ENCODE measurements at regions not wholly inside any gene's neighbourhood (a gene's known extent, or its start where the extent isn't known, plus 50 kb on each side); places are given as distances from the start of the nearest gene placed in this dataset.
"Not testable (repeated sequence)": the region's sequence is repeated elsewhere in the genome, so short reads cannot be mapped to it uniquely, and the experiment has no call there.

DNA sequence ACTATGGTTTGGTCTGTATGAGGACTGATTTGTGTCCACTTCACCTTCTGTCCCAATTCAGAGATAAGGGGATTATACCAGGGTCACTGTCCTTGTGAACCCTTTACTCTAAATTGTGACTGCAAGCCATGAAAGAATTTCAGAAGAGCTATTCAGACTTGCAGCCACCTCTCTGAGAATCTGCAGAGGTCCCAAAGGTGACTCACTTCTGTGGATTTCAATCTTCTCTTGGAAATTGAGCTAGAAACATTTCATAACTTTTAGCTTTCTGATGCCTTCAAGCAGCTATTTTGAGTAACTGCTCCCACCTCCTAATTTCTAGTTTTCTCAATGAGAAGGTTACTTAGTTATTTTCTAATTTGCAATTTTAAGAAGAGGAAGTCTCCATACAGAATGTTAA, 1242.4 kb upstream of the ACVR2A start:
- DNase-seq (ENCODE audit: low read depth in 3 of 3), result no peak

DNA sequence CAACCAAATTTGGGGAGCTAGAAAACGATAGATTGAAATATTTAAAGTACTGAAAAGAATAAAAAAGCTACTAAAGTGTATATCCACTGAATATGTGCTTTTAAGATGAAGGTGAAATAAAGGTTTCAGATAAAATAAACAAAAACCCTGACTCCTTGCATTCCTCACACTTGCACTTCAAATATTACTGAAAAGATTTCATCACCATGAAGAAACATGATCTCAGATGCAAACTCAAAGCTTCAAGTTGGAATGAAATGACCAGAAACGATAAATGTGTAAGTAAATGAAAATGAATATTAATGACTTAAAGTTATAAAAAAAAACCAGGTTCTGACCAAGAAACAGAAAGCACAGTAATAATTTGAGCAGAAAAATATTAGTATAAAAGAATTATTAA, 1246.0 kb upstream of the ACVR2A start:
- no peak for DNase-seq (ENCODE audit: low read depth in 3 of 3)

DNA sequence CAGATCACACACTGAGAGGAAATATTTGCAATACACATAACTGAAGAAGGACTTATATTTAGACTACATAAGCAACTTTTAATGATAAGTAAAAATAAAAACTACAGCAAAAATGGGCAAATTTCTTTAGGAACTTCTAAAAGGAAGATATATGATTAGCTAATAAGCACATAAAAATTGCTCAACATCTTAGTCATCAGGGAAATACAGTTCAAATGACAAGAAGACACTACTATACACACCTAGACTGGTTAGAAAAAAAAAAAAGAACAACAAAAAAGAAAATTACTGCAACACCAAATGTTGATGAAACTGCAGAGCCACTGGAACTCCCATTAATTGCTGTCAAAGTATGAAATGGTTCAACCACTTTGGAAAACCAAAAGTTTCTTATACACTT, 1247.5 kb upstream of the ACVR2A start:
- DNase-seq (ENCODE audit: low read depth in 3 of 3), result no peak

DNA sequence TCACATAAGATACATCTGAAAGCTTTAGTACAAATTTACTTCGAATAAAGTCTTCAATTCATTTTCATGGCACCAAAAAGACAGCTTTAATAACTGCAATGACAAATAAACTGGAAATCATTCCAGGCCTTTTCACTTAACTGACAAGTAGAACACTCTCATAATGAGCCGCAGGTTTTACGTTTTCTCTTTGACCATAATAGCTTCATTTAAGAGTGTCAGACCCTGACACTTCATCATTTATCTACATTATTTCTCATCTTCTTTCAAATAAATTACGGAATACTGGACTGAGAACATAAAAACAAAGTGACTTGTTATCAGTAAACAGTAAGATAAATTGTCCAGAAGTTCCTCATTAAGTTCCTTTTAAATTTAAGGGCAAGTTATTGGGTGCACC, 1252.9 kb upstream of the ACVR2A start:
- DNase-seq (ENCODE audit: low read depth in 3 of 3), result no peak

DNA sequence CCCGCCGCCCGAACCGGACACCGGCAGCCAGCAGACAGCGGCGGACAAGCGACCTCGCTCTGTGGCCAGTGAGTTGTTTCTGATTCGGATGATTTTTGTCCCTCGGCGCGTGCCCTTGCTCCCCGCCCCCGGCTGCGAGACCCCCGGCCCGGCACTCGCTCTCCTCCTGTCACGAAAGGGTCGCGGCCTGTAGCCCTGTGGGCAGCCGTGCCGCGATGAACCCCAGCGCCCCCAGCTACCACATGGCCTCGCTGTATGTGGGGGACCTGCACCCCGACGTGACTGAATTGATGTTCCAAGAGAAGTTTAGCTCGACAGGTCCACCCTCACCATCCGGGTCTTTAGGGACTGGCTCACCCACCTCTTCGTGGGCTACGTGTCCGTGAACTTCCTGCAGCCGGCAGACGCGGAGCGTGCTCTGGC, 1257.5 kb upstream of the ACVR2A start:
- no peak for DNase-seq (ENCODE audit: low read depth in 3 of 3)

DNA sequence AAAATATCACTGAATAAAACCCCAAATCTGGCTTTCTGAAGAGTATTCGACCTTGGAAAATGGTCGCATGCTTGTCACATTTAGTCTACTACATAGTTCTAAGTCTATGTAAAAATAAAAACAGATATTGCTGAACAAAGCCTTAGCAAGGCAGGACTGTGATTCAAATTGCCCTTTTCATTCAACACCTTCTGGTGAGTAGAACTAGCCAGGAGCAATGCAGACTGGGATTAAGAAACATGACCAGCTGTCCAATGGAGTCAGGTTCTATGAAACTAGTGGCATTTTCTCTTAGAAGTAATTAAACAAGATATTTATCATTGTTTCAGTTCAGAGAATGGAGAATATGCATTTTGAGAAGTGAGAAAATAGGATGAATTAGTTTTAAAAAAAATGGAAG, 1260.5 kb upstream of the ACVR2A start:
- no peak for DNase-seq (ENCODE audit: low read depth in 3 of 3)

DNA sequence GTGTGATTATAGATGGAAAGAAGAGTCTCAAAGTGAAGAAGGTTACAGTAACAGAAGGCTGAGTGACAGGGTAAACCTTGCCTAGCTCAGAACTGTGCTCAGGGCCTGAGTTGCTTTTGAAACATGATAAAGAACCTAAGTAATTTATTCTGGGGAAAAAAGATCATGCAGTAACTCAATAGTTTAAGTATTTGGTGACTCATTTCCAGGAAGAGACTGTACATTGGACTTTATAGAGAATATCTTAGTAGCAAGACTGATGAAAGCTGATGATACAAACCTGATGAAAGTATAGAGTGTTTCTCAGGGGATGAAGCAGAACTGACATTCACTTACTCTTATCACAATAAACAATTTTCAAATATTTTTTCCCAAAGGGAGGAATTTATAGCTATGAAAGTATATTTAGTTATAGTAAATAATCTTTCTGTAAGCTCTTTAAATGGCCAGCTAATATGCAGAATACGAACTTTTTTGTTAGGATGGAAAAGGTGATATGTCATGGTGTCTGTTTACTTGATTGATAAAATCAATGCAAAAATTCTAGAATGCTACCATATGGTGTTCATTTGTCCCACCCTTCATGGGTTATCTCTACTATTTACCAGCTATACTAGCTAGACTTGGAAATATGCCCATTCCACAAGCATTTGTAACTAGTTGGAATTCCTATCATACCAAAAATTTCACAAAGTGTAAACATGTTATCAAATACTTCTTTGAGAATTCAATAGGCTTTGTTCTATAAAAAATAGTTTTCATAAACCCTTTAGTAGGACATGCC, 1265.5 kb upstream of the ACVR2A start:
- DNase-seq (ENCODE audit: low read depth in 3 of 3), result no peak

DNA sequence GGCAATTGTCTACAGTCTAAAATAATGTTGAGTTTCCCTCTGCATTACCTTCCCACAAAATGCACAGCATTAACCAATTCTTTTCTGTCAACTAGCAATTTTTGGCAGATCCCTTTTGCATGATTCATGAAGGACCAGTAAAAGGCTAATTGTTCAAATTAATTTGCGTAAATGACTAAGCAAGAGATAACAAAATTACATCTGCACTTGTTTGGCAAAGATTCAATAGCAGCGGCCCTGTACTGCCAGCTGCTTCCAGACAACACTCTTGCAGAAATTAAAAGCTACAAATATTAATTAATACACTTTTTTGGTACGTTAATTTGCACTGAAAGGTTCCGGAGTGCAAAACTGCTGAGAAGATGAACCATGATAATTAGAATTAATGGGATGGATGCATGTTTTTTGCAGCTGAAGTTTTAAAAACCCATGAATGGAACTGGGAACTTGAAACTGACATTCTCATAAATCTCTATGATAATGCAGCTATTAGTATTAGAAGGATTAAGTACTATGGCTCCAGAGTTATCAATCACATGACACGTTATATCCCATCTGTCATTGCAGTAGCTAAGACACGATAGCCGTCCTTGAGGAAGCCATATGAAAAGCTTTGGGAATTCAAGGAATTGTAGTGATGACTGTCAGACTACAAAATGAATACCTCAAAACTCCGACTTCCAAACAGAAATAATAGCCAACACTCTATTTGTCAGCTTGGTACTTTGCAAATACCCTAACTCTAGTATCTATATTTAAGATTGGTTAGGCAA, 1268.3 kb upstream of the ACVR2A start:
- no peak for DNase-seq (ENCODE audit: low read depth in 3 of 3)

DNA sequence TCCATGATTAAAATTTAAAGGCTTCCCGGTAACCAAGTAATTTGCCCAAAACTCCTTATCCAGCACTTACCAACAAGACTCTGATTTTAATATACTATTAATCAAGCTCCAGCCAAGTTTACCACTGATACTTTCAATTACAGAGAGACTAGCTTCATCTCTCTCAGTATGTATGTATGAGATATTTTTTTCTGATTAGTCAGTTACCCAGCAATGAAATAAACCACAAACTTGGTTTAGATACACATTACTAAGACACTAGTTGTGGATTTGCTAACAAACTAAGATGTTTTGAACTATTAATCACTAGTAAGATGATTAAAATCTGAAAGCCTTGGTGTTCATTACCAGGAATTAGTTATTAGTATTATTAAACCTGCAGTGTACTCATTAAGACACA, 1272.2 kb upstream of the ACVR2A start:
- no peak for DNase-seq (ENCODE audit: low read depth in 3 of 3)

DNA sequence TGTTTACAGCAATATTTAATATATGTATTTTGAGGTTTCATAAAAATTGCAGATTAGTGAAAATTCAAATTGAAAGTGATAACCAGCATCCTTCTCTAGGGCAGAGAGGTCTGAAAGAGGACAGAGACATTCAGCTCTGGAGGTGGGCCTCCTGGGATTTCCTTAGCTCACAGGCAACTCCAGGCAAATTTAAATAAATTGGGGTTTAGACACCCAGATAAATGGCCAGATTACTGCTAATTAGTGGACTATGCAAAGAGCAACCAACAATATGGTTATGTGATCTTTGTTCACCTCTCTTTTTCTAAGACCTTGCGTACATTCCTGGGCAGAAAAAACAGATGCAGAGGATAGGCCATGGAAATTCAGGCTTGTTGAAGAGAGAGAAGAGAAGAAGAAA, 1282.8 kb upstream of the ACVR2A start:
- no peak for DNase-seq (ENCODE audit: low read depth in 3 of 3)

DNA sequence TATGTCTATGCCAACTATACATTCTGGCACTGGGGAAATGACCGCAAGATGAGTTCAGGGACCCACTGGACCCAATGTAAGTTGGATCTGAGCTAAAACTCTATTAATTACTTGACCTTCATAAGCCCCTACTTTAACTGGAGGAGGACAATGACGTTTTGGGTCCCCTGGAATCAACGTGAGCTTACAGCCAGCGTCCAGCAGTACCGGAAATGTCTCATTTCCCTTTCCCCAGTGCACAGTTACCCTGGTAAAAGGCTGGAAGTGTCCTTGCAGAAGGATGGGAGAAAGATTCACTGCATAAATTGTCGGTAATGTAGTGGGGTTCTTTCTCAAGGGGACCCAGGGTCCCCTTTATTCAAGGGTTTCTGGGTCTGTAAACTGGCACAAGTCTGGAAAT, 1297.6 kb upstream of the ACVR2A start:
- no peak for DNase-seq (ENCODE audit: low read depth in 3 of 3)

DNA sequence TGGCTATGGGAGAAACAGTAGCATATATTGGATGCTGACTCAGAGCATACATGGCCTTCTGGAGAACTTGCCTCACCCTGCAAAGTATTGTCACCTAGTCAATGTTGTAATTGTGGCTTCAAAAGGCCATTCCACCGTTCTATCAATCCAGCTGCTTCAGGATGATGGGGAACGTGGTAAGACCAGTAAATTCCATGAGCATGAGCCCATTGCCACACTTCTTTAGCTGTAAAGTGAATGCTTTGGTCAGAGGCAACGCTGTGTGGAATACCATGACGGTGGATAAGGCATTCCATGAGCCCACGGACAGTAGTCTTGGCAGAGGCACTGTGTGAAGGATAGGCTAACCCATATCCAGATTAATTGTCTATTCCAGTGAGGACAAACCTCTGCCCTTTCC, 1300.1 kb upstream of the ACVR2A start:
- no peak for DNase-seq (ENCODE audit: low read depth in 3 of 3)

DNA sequence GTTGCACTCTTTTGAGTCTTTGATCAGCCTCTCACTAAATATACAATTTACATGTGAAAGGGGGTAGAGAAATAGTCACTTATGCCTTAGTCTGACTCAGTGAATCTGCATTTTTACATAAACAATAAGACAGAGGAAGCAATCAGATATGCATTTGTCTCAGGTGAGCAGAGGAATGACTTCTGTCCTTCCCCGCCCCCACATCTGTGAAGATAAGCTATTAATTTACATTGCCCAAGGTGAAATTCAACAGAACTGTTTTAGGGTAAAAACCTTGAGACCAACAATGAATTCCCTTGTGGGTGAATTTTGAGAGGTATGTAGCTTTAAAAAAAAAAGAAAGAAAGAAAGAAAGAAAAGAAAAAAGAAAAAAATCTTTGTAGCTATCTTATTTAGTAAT, 1302.9 kb upstream of the ACVR2A start:
- no peak for DNase-seq (ENCODE audit: low read depth in 3 of 3)

DNA sequence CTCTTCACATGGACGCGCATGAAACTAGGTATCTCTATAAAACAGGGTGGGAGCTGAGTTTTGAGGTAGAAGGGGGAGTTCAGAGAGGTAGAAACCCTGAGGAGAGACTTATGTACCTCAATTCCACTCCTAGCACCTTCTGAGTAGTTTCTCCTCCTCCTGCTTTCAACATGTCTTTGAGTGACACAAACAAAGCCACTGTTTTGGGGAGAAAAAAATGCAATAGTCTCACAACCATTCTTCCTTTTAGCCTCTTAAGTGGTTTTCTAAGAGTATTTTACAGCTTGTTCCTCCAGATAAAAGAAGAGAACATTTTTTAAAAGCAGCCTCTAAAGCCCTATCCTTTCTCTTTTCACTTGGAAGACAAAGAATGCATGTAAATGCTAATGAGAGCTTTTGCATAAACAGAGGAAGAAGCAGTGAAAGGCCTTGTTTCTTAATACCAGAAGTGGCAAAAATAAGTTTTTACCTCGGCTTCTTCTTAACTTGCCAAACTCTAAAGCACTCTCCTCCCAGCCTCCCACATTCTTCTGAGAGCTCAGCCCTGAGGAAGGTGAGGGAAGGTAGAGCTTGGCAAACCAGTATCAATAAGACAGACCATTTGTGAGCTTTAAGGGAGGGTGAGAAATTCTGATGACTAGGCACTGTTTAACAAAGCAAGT, 1304.4 kb upstream of the ACVR2A start:
- no peak for DNase-seq (ENCODE audit: low read depth in 3 of 3)

DNA sequence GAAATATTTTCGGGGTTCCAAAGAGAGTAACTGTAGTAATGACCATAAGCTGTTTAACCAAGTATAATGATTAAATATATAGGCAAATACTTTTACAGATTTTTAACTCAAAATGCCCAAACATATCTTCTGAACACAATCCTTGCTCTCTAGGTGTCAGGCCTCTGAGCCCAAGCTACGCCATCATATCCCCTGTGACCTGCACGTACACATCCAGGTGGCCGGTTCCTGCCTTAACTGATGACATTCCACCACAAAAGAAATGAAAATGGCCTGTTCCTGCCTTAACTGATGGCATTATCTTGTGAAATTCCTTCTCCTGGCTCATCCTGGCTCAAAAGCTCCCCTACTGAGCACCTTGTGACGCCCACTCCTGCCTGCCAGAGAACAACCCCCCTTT, 1305.1 kb upstream of the ACVR2A start:
- not testable (repeated sequence) for DNase-seq (ENCODE audit: low read depth in 3 of 3)

DNA sequence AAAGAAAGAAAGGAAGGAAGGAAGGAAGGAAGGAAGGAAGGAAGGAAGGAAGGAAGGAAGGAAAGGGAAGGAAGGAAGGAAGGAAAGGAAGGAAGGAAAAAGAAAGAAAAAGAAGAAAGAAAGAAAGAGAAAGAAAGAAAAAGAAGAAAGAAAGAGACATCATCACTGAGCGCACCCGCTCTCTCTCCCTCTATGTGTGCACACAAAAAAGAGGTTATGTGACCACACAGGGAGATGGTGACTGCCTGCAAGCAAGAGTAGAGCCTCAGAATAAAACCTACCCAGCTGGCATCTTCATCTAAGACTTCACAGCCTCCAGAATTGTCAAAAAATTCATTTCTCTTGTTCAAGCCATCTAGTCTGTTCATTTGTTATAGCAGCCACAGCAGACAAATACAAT, 1307.4 kb upstream of the ACVR2A start:
- no peak for DNase-seq (ENCODE audit: low read depth in 3 of 3)

DNA sequence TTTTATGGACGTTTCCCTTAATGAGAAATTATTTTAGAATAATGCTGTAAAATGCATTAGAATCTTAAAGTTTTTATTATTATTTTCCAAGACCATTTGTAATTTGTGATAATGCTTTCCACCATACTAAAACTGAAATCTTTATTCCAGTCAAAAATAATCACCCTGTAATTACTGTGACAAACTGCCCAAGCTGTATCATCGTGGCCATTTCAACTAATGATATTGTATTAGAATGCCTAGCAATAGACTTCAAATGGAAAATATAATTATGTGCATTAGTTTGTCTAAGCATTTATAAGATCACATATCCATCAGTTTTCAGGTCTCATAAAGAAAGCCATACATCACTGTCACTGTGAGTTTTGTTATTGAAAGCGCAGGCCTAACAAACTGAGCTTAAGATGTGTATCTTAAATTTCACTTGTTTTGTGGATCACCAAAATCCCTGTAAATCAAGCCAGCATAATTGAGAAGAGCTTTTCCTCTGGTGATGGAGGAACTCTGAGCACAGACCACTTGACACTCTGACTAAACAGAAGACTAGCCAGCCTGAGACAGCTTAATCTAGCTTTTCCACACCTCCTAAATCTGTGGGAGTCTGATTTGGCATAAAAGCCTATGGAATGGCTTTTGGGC, 1312.2 kb upstream of the ACVR2A start:
- no peak for DNase-seq (ENCODE audit: low read depth in 3 of 3)

DNA sequence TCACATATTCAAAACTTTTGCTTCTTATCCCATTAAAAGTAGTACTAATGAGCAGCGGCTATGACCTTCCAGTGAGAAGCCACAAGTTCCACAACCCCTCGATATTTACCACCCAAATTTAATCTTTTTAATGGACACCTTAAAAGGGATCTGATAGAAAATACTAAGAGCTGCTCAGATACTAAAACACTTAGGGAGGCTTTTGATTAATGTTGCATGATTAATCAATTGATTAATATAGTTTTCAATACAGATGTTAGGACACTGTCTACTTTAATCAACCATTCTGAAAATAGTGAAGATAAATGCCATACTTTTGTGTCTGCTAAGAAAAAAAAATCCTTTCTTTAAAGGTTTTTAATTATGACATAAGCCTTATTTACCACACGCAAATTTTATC, 1312.8 kb upstream of the ACVR2A start:
- DNase-seq (ENCODE audit: low read depth in 3 of 3), result no peak

DNA sequence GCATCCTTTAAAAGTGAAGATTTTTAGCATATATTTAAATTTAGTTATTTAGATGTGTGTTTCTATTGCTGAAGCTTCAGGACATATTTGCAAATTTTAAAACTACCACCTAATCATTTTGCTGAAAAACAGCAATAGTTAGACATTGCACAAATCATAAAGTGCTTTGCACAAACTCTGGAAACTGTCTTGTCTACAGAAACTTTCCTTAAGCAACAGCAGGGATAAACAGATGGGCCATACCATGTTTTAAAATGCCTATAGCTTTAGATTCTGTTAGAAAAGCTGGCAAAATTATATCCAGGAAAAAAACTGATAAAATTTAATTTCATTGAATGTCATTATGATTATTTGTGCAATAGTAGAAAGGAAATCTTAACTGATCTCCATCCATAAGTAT, 1313.9 kb upstream of the ACVR2A start:
- DNase-seq (ENCODE audit: low read depth in 3 of 3), result no peak

DNA sequence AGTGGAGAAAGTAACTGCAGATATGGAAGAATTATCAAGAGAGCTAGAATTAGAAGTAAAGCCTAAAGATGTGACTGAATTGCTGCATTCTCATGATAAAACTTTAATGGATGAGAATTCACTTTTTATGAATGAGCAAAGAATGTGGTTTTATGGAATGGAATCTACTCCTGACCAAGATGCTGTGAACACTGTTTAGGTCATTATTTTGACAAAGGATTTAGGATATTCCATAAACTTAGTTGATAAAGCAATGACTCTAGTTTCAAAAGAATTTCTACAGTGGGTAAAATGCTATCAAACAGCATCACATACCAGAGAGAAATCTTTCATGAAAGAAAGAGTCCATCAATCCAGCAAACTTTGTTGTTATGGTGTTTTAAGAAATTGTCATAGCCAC, 1317.7 kb upstream of the ACVR2A start:
- no peak for DNase-seq (ENCODE audit: low read depth in 3 of 3)

DNA sequence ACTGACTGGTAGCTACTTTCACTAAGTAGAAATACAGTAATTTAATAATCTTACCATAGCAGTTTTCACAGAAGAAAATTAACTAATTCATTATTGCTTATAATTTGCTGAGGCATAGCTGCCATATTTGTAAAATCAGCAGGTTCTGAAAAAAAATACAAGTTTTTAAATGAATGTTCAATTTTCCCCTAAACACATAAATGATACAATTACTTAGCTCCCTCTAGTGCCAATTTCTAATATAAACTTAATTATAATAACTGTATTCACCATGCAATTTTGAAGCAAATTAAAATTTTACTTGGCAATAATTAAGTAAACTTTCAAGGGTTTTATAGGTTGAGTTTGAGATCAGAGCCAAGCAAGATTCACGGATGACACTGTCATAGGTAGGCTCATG, 1321.6 kb upstream of the ACVR2A start:
- DNase-seq (ENCODE audit: low read depth in 3 of 3), result no peak

DNA sequence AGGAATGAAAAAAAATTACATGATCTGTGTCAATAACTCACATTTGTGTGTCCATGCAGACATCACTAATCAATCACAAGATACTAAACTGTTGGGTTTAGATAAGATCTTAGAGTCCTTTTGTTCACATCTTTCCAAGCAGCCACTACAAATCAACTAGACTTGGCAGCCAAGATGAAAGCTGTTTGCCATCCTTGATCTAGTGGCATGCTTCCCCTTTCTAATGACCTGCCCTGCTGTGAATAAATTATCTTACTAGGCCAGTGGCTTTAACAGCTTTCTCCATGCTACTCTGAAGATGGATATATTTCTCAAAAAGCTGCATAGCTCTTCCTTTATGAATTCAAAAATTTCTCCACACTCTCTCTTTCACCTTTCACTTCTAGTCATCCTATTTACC, 1338.0 kb upstream of the ACVR2A start:
- no peak for DNase-seq (ENCODE audit: low read depth in 3 of 3)
